GM18499 (cell line): ENCODE measurements at regions not wholly inside any gene's neighbourhood (a gene's known extent, or its start where the extent isn't known, plus 50 kb on each side); places are given as distances from the start of the nearest gene placed in this dataset.

Experiments
- ATAC-seq: cut with Tn5 transposase; IDR thresholded peaks from one replicate; pipeline ENCODE4 v1.9.1; 2021; ENCODE audit warnings: moderate number of reproducible peaks; ENCODE audit not compliant: insufficient read depth, unreplicated experiment

GRCh38 chr3:88209356-88209755, 59.6 kb downstream of the C3orf38 start:
- no peak for ATAC-seq

- no peak for ATAC-seq
These were observed 61.5 kb downstream of the C3orf38 start for GRCh38 chr3:88211096-88211890.

GRCh38 chr3:88219138-88219792, 69.5 kb downstream of the C3orf38 start:
- ATAC-seq, result peak; percentile 78

- ATAC-seq, result no peak
These were observed 70.4 kb downstream of the C3orf38 start for GRCh38 chr3:88220126-88220525.

- no peak for ATAC-seq
These were observed 72.0 kb downstream of the C3orf38 start for GRCh38 chr3:88221726-88222125.

GRCh38 chr3:88222343-88222742, 72.6 kb downstream of the C3orf38 start:
- no peak for ATAC-seq

- ATAC-seq, result no peak
These were observed 75.7 kb downstream of the C3orf38 start for GRCh38 chr3:88225326-88226008.

GRCh38 chr3:88226910-88227309, 77.2 kb downstream of the C3orf38 start:
- ATAC-seq, result no peak

- ATAC-seq, result no peak
These were observed 80.9 kb downstream of the C3orf38 start for GRCh38 chr3:88230638-88231037.

- no peak for ATAC-seq
These were observed 81.4 kb downstream of the C3orf38 start for GRCh38 chr3:88231207-88231606.

GRCh38 chr3:88231632-88232031, 81.9 kb downstream of the C3orf38 start:
- ATAC-seq, result no peak

GRCh38 chr3:88235102-88235501, 85.3 kb downstream of the C3orf38 start:
- no peak for ATAC-seq

GRCh38 chr3:88239870-88240269, 90.1 kb downstream of the C3orf38 start:
- ATAC-seq, result no peak

- no peak for ATAC-seq
These were observed 98.9 kb downstream of the C3orf38 start for GRCh38 chr3:88248658-88249057.

GRCh38 chr3:88259045-88259444, 109.3 kb downstream of the C3orf38 start:
- ATAC-seq, result no peak

GRCh38 chr3:88262527-88262926, 112.8 kb downstream of the C3orf38 start:
- no peak for ATAC-seq

- ATAC-seq, result no peak
These were observed 113.8 kb downstream of the C3orf38 start for GRCh38 chr3:88263417-88264100.

GRCh38 chr3:88267441-88267840, 117.7 kb downstream of the C3orf38 start:
- no peak for ATAC-seq

GRCh38 chr3:88267847-88268246, 118.1 kb downstream of the C3orf38 start:
- no peak for ATAC-seq

GRCh38 chr3:88280326-88280725, 130.6 kb downstream of the C3orf38 start:
- no peak for ATAC-seq
